ENCODE measurements at regions not wholly inside any gene's neighbourhood (a gene's known extent, or its start where the extent isn't known, plus 50 kb on each side); places are given as distances from the start of the nearest gene placed in this dataset.

DNA sequence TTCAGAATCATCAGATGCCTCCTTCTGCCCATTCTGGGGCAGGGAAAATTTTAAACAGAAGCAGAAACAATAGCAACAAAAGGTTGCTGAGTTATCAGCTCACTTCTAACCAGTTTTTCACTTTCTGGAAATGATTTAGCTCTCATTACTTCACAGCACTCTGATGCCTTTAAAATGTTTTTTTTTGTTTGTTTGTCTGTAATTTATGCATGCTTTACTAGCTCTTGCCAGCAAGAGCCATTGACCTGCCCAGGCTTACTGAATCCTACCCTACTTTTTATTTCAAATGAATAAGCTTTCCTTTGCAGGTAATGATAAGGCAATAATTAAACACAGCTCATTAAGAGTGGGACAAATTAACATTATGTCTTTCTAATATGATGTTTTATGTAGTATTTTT lies 466.1 kb upstream of the NOVA1 start:
- TF ChIP-seq, protein P1, sequence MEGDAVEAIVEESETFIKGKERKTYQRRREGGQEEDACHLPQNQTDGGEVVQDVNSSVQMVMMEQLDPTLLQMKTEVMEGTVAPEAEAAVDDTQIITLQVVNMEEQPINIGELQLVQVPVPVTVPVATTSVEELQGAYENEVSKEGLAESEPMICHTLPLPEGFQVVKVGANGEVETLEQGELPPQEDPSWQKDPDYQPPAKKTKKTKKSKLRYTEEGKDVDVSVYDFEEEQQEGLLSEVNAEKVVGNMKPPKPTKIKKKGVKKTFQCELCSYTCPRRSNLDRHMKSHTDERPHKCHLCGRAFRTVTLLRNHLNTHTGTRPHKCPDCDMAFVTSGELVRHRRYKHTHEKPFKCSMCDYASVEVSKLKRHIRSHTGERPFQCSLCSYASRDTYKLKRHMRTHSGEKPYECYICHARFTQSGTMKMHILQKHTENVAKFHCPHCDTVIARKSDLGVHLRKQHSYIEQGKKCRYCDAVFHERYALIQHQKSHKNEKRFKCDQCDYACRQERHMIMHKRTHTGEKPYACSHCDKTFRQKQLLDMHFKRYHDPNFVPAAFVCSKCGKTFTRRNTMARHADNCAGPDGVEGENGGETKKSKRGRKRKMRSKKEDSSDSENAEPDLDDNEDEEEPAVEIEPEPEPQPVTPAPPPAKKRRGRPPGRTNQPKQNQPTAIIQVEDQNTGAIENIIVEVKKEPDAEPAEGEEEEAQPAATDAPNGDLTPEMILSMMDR (IDR thresholded peaks at IDR 0.05): no peak
- no peak for TF ChIP-seq EZH2 (IDR thresholded peaks at IDR 0.05; ENCODE audit: borderline replicate concordance, insufficient read depth, low read depth, low read length, poor library complexity, severe bottlenecking)
